ENCODE measurements at regions not wholly inside any gene's neighbourhood (a gene's known extent, or its start where the extent isn't known, plus 50 kb on each side); places are given as distances from the start of the nearest gene placed in this dataset.
"Not testable (repeated sequence)": the region's sequence is repeated elsewhere in the genome, so short reads cannot be mapped to it uniquely, and the experiment has no call there.

DNA sequence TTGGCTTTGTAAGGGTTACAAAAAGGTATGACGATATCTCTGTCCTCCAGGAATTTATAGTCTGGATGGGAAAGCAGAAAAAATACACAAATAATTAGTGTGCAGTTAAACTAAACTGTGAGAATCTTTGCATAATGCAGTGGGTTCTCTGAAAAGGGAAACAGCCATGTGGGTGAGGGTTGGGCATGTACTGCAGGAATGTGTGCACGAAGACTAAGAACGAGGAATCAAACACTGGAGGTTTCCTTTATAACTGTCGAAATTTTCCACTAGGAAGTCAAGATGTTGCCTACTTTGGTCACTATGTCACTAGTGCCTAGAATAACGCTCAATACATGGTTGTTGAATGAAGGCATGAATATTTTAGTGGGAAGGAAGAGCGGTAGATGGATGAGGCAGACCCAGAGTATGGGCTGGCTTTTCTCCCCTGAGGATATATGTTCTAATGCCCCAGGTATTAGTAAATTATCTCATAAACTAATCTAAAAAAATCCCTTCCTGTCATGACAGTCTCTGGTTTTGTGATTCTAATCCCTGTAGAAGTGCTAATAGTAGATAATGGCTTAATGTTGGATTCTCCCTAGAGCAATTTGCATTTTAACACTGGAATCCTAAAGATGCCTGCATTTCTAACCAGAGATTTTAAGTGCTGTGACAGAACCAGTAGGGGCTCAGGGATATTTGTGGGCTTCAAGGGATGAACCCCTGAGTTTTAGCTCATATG lies 227.3 kb downstream of the NMUR2 start:
- no peak for DNase-seq

DNA sequence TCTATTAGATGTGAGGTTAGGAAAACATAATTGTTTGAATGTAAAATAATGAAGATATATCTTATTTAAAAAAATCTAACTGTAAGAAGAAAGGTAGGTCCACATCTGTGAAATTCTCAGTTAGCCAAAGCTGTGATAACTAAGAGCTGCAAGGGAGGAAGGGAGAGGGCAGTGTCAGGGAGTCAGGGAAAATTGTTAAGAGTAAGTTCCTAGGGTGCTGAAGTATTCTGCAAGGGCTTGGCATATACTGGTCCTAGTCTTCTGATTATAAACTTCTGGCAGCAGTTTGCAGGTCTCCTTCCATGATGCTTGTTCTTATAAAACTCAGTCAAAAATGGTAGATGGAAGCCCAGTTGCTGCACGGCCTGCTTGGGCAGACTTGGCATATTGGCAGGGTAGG lies 233.2 kb downstream of the NMUR2 start:
- DNase-seq = no peak

DNA sequence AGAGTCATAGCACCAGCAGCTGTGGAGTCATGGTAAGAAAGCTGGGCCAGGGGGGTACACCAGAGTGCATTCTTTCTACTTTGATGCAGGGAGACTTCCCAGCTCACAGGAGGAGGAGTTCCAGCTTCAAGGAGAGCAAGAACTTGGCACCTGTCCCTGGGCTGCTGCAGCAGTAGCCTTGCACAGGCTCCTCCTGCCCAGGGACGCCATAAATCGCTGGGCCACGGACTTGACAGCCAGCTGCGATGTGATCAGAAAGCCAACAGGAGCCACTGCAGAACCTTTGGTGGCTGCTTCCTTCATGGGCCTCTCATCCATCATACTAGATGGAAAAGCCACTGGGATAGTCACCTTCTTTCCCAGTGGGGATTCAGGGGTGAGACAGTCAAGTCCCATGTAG lies 234.7 kb downstream of the NMUR2 start:
- DNase-seq = no peak

DNA sequence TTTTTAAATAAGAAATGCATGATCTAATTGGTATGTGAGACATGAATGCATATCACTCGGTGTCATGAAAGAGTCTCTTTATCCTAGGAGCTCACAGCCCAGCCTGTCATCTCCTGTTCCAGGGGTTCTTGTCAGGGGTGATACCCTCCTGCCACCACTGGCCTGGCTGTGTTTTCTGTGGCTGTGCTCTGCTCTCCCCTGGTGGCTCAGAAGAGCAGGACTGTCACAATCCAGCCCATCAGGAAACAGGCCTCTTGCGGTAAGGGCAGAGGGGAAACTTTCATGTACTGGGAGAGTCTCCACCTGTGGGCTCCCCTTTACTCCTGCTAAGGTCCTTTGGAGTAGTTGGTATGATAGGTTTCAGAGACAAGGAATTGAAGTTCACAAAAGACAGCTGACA lies 240.2 kb upstream of the GLRA1 start:
- no peak for DNase-seq

DNA sequence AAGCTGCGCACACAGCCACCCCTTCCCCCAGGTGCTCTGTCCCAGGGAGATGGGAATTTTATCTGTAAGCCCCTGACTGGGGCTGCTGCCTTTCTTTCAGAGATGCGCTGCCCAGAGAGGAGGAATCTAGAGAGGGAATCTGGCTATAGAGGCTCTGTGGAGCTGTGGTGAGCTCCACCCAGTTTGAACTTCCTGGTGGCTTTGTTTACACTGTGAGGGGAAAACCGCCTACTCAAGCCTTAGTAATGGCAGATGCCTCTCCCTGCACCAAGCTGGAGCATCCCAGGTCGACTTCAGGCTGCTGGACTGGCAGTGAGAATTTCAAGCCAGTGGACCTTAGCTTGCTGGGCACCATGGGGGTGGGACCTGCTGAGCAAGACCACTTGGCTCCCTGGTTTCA lies 235.2 kb upstream of the GLRA1 start:
- DNase-seq = not testable (repeated sequence)

DNA sequence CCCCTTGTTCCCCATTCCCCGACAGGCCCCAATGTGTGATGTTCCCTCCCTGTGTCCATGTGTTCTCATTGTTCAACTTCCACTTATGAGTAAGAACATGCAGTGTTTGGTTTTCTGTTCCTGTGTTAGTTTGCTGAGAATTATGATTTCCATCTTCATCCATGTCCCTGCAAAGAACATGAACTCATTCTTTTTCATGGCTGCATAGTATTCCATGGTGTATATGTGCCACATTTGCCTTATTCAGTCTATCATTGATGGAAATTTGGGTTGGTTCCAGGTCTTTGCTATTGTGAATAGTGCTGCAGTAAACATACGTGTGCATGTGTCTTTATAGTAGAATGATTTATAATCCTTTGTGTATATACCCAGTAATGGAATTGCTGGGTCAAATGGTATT lies 229.8 kb upstream of the GLRA1 start:
- DNase-seq = not testable (repeated sequence)

DNA sequence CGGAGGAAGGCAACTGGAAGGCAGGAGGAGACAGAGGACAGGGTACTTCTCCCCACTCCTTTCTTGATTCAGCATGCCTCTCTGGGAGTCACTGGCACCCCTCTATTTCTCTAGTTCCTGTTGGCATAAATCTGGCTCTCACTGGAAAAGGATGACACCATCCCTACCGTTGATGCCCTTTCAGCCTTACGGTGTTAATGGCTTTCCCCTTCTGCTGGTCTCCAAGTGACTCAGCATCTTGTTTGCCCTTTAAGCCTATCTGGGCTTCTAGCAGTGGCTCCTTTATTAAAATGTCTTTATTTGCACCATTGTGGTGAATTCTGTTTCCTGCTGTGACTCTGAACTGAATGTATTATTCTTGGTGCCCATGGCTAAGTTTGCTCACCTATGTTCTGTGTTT lies 227.3 kb upstream of the GLRA1 start:
- DNase-seq = no peak

DNA sequence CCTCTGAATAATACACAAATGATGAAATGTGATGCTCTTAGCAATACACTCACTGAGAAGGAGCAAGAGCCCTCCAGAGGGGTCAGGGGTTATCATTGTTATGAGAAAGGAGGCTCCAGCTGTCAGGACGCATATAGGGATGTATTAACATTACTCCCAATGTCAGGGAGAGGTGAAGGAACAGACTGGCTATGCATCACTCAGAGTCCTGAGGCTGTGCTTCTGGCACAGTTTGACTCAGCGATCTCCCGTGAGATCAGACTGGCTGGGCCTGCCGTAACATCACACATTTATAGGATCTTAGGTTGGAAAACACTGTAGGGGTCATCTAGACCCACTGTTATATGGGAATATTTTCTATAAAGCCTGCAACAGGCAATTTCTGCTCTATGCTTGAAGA lies 226.5 kb upstream of the GLRA1 start:
- DNase-seq = no peak

DNA sequence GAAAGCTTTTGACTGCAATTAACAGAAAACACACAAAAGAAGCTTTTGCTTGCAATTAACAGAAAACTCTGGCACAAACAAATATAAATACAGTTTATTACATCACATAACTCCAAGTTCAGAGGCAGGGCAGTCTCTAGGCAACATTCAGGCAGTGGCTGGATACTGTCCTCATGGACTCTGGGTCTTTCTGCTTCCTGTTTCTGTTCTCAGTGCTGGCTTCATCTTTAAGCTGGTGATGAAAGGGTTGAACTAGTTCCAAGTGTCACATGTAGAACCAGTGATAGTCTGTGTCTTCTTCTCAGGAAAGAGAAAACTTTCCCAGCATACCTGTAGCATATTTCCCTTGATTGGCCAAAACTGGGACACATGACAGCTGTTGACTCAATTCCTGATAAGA lies 222.6 kb upstream of the GLRA1 start:
- no peak for DNase-seq

DNA sequence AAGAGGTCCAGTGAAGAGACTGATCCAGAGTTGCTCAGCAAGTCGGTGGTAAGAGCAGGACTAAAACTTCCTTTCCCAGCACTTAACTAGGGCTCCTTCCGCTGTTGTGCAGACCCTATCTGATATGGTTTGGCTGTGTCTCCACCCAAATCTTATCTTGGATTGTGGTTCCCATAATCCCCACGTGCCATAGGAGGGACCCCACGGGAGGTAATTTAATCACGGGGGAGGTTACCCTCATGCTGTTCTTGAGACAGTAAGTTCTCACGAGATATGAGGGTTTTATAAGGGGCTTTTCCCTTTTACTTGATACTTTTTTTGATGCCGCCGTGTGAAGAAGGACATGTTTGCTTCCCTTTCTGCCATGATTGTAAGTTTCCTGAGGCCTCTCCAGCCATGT lies 221.9 kb upstream of the GLRA1 start:
- no peak for DNase-seq

DNA sequence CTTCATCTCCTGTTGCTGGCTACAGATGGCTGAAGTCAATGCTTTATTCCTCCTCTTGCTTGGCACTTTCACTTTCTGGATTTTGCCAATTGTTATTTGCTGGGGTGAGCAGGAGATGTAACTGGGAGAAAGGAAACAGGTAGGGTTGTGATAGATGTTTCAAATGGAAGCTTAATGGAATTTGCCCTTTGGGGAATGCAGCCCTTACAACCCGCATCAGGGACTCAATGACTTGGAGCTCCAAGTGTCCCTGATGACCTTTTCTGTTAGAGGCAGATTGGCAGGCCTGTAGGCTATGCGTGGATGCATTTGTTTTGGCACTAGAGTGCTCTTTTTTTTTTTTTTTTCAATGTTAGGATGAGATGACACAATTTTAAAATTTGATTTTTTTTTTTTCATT lies 219.9 kb upstream of the GLRA1 start:
- no peak for DNase-seq

DNA sequence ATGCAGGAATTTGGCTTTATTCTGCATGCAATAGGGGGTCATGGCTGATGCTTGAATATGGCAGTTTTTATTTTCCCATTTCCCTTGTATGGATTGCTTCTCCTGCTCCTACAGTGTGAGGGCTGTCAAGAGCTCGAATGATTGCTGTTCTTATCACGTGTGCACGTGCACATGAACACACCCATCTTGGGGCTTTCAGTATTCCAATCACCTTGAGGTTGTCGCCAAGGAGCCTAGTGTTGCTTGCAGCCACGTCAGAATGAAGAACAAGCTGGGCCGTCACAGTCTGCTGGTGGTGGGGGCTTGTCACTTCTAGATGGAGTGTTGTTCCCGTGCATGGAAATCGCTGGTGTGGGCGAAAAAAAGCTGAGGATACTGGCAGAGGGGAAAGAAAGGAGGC lies 219.4 kb upstream of the GLRA1 start:
- no peak for DNase-seq

DNA sequence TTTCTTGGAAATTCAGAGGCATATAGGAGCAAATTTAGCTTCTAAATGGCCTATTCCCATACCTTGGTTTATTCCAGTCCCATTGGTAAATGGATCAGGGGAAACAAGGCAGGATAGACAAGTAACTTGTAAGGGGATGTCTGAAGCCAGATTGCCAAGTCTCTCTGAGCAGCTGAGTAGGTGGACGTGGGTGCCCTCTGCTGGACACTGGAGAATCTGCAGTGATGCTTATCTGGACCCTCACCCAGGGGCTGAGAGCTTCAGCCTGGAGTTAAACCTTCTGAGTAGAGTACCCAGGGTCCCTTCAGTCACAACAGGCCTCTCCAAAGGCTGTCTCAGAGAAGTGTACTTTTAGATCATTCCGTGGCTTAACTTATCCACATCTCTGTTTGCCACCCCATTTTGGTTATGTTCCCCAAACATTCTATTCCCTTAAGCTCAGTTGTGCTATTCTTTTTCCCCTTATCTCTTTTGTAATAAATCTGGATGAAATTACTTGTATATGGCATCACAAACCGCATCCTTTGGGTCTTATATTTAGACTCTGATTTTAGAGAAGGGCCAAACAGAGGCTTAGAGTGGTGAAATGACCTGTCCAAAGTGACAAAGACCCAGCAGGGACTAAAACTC lies 218.3 kb upstream of the GLRA1 start:
- DNase-seq = peak; percentile 38

DNA sequence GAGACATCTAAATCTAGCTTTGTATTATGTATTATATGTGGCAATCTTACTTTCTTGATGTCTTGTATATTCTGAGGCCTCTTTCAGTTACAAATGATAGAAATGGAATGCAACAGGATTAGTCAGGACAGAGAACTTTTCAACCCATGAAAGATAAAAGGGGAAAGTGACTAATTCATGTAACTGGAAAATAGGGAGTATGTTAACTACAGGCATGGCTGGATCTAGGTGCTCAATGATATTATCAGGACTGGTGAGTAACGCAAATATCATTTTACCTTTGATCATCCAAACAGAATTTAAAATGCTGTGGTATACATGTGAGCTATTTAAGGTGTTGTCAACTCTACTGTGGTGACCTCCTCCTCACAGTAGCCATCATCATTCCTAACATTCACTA lies 215.7 kb upstream of the GLRA1 start:
- DNase-seq = no peak

DNA sequence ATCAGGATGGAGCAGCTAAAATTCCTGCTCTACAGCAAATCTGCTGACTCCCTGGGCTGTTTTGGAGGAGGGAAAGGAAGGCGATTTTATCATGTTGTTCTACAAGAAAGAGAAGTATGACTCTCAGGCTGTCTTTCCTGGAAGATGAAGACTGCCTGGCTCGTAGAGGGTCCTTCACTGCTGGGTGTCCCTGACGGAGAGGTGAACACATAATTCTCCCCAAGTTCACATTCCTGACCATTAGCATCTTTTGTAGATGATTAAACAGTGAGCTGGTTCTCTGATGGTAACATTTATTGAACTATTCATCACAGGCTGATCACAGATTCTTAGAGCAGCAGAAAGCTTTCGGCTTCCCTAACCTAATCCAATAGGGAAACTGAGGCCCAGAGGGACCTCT lies 212.4 kb upstream of the GLRA1 start:
- no peak for DNase-seq

DNA sequence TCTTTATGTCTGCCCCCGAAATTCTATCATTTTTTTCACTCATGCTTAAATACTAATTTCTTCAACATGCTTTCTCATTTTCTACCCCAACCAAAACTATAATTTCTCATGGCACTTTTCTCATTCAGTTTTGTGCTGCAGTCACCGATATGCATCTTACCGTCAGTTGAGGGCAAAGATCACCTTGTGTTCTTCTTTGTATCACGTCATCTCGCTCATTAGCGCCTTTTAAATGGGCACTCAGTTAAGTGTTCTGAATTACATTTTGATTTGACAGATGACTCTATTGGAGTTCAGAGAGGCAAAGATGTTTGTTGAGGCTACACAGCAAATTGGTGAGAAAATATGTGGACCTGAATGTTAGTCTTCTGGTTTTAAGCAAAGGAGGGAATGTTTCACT lies 211.7 kb upstream of the GLRA1 start:
- DNase-seq = no peak

DNA sequence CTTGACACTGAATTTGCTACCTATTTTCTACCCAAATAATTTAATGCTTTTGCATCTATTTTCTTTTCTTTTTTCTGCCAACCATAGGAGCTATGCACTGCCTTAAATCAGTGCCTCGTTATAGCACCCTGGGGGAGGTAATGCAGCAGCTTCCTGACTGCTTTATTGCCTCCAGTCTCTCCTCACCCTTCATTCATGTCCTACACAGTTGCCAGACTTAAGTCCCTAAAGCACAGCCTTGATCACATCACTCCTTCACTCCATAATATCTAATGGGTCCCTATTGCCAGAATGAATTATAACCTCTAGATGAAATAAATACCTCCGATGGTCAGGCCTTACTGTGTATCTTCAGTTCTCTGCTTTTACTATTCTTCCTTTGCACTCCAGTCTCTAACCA lies 211.2 kb upstream of the GLRA1 start:
- DNase-seq = no peak

DNA sequence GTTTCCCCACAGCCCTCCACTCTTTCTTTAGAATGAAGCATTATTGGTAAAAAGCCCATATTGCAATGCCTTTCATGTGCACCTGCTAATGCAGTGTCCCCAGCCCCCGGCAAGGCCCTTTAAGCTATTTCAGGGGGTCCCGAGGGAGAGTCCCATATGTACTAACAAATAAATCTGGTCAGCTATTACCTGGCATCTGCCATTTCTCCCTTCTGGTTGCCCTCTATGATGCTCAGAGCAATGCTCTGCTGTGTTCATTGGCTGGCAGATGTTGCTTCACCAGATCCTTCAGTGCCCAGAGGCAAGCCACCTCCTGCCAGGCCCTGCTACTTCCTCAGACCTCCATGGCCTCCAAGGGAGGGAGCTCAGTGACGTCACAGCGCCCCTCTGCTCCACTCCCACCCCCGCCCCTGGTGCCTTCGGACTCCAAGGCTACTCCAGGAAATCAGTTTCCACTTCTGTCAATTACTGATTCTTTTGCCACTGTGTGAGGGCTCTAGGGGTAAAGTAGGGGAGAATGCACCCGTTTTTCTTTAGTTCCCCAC lies 201.1 kb upstream of the GLRA1 start:
- no peak for DNase-seq

DNA sequence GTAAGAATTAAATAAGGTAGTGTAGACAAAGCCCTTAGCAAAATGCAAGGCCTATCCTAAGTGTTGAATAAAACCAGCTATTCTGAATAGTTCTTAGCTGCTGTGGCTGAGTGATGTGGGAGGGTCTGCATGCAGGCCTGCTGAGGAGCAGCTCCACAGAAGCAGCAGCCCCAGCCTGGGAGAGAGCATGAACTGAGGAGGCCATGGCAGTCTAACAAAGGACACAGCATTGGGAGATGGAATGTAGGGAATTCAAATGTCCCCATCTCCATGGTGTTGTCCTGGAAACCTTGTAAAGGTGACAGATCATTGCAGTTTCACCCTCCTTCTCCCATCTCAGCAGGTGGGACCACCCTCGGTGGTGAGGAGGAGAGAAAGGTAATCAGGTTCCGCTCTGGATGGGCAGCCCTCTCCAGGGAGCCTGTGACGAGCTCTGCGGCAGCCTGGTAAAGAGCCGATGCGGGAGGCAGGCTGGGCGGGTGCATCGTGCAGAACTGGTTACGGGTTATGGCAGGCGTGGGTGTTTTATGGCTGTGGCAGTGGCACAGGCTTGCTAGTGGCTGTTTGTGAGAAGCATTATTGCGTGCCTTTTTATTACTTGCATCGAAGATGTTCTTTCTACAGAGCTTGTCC lies 199.9 kb upstream of the GLRA1 start:
- no peak for DNase-seq

DNA sequence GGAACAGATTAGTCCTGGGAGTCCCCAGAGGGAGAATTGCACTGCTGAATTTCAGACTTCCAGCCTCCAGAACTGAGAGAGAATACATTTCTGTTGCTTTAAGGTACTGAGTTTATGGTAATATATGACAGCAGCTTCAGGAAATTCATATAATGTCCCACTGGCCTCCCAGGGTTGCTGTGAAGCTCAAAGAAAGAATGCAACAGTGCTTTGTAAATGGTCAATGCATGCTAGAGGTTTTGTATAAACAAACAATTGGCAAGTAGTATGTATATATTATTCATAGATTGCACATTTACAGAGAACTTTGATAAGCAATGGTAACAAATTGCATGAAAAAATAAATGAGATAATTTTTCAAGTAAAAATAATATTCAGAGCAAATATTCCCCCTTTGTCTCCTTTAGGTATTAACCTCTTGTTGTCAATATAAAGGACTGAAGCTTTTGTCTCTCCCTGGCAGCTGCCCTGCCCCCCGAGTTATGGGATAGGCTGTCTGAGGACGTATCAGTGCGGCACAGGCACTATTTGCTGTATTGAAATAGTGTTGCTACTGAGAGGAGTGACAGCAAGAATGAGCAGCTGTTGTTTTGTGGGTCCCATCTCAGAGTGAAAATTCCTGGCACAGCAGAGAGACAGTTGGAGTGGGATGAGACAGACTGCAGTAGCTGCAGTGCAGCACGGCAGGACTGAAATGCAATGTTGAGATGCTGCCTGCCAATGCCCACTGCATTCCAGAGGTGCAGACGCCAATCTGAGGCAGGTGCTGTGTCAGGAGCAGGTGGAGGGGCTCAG lies 194.2 kb upstream of the GLRA1 start:
- no peak for DNase-seq

DNA sequence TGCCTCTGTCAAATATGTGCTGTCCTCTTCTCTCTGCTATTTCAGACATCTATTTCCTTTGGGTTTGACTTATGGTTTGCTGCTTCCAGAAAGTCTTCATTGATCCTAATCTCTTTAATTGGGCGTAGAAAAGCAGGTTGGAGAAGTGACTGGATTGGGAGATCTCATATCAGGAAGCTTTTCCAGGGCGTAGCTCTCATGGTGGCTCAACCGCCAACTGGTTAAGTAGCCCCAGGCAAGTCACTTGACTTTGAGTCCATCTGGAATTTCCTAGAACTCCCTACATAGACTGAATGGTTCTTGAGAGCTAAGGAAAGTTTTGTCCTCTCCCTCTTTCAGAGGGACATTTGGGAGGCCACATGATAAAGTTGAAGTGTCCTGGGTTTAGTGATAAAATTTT lies 192.3 kb upstream of the GLRA1 start:
- no peak for DNase-seq

DNA sequence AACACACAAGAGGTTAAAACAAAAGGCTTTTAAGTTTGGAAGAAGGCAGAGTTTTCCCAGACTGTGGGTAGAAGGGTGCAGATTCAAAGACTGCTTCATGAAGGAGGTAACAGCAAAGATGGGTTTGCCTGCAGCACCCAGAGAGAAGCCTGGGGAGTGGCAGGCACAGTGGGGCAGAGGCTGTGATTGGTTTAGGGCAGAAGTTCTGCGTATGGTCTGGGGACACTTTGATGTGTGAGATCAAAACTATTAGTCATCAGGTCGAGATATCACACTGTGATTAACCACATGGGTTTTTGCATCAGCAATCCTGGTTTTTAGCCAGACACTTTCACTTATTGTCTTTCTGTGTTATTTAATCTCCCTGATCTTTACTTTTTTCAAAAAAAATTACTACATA lies 188.8 kb upstream of the GLRA1 start:
- DNase-seq = no peak

DNA sequence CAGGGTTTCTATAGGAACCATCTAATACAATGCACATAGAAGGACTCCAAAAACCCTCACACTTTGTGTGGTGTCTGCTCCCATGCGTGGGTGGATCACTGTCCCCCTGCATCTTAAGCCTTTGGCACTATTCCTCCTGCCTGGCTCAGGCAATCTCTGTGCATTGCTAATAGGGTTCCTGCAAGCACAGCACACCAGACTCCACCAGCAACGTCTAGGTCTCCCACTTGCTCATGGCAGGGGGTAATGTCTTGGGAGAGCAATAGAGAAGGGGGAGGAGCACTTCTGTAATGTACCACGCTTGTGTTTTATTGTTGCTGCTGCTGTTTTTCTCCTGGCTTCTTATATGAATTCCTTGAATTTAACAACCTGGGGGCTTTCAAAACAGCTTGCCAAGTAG lies 182.6 kb upstream of the GLRA1 start:
- DNase-seq = no peak

DNA sequence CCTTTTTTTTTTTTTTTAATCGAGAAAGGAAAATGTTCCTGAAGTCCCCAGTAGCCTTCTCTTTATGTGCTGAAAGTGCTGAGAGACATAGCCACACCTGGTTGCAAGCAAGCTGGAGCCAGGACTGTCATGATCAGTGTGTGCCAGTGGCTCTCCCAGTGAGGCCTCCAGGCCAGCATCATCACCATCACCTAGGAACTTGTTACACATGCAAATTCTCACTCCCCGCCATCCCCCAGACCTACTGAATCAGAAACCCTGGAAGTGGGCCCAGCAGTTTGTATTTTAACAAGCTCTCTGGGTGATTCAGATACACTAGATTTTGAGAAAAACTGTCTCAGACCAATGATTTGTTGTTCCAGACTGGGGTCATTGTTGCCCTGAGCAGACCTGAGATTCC lies 181.9 kb upstream of the GLRA1 start:
- DNase-seq = no peak

Data from fibroblast of skin of right biceps (primary cell).